Progenitor cell of endocrine pancreas (in vitro differentiated cells): ENCODE measurements at regions not wholly inside any gene's neighbourhood (a gene's known extent, or its start where the extent isn't known, plus 50 kb on each side); places are given as distances from the start of the nearest gene placed in this dataset.

ENCODE experiments used
- DNase-seq: peaks from one replicate; pipeline ENCODE4 v3.0.0; 2021; ENCODE audit warnings: low spot score; ENCODE audit not compliant: unreplicated experiment
- H3K27ac Mint-ChIP-seq: 2 replicates; pipeline ENCODE4 v1.8.0; 2021; ENCODE audit warnings: mild to moderate bottlenecking, moderate library complexity, mixed read lengths
- H3K27me3 Mint-ChIP-seq: 2 replicates; pipeline ENCODE4 v1.8.0; 2021; ENCODE audit warnings: mixed read lengths
- H3K36me3 Mint-ChIP-seq: 2 replicates; pipeline ENCODE4 v1.8.0; 2022; ENCODE audit warnings: mixed read lengths; ENCODE audit not compliant: insufficient read depth
- H3K4me1 Mint-ChIP-seq: 2 replicates; pipeline ENCODE4 v1.8.0; 2021; ENCODE audit warnings: low read depth, mixed read lengths
- H3K4me3 Mint-ChIP-seq: 2 replicates; pipeline ENCODE4 v1.8.0; 2021; ENCODE audit warnings: low read depth, mild to moderate bottlenecking, moderate library complexity, mixed read lengths
- H3K9me3 Mint-ChIP-seq: 2 replicates; pipeline ENCODE4 v1.8.0; 2021; ENCODE audit warnings: low read depth, mixed read lengths
- CTCF ChIP-seq: fragments of 200-600 bp; sonication (generic); IDR thresholded peaks from one replicate; pipeline ENCODE4 v1.5.0; 2021; ENCODE audit warnings: antibody characterized with exemption, mild to moderate bottlenecking; ENCODE audit not compliant: unreplicated experiment

DNA sequence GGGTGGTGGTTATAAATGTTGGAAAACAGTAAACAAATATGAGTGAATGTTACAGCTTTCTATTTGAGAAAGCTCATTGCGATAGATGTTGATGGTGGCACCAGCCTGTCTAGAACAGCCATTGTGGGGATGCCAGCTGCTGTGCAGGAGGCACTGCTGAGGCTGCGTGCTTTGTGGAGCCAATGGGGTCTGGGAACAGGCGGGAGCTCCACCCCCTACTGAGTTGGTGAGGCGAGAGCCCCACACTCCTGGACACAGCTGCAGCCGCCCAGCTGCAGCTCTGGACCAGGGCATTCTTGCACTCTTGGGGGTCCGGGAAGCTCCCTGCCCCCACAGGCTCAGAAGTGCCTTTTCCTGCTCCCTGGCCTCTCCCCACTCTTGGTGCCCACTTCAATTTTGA is 1147.1 kb upstream of the LRRTM3 start:
- H3K4me3 Mint-ChIP-seq: no peak overlapping the region
- no peaks in the 10 kb centered on the region for H3K36me3 Mint-ChIP-seq

DNA sequence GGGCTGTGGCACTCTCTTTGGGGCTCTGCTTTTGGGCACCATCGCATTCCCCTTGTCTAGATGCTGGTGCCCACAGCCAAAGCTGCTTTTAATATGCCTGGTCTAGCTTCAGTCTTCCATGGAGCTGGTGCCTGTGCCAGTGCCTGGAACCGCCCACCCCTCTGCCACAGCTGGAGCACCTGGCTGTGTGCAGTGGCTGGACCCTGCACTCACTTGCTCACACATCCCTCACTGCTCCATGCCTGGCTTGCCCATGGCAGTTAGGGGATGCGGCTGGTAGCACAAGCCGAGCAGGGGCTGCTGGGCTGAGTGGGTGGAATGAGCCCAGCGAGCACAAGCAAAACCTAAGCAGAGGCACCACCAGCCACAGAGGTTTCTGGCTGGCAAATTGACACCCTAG is 1145.9 kb upstream of the LRRTM3 start:
- Mint-ChIP-seq H3K4me1 (peaks cover 6% of the 10 kb centered on the region), H3K36me3 (no peaks in the 10 kb centered on the region), H3K27me3 (no peaks in the 10 kb centered on the region), H3K27ac (no peak overlapping the region), H3K9me3 (no peaks in the 10 kb centered on the region), H3K4me3 (no peak overlapping the region)
- no peak for TF ChIP-seq CTCF
- DNase-seq: no peak

More for the DNA sequence above, 1147.1 kb upstream of the LRRTM3 start:
- no peak for DNase-seq
- no peak for TF ChIP-seq CTCF
- Mint-ChIP-seq H3K9me3 (no peaks in the 10 kb centered on the region), H3K27ac (no peak overlapping the region), H3K4me1 (no peaks in the 10 kb centered on the region), H3K27me3 (no peaks in the 10 kb centered on the region)

- no peak overlapping the region for H3K4me3 Mint-ChIP-seq
- H3K4me1 Mint-ChIP-seq: peaks cover 7% of the 10 kb centered on the region
- no peaks in the 10 kb centered on the region for H3K9me3 Mint-ChIP-seq
- TF ChIP-seq CTCF: no peak
- H3K27ac Mint-ChIP-seq: no peak overlapping the region
- no peak for DNase-seq
- peaks cover 2% of the 10 kb centered on the region for H3K36me3 Mint-ChIP-seq
- no peaks in the 10 kb centered on the region for H3K27me3 Mint-ChIP-seq
These were observed 1139.6 kb upstream of the LRRTM3 start for GRCh38 chr10:65786279-65786678.

DNA sequence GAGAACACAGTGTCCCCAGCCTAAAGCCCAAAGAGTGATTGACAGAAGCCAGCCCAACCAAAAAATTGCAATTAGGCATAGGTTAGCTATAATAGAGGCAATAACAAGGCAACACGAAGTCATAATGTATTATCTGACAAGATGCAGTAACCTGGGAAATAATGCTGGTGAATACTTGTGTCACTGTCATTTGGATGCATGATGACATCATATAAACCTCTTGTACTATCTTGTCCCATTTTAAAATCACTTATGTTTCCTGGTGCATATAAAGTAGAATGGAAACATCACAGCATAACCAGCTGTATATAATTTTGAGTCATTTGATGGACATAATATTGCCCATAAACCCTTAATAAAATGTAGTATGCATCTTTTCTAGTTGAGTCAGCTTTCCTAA is 1138.3 kb upstream of the LRRTM3 start:
- Mint-ChIP-seq H3K9me3 (no peaks in the 10 kb centered on the region), H3K27ac (no peak overlapping the region)

GRCh38 chr10:65788271-65788670 is 1137.6 kb upstream of the LRRTM3 start:
- H3K27ac Mint-ChIP-seq: no peak overlapping the region
- no peak overlapping the region for H3K4me3 Mint-ChIP-seq
- H3K9me3 Mint-ChIP-seq: no peaks in the 10 kb centered on the region
- DNase-seq: no peak
- H3K27me3 Mint-ChIP-seq: no peaks in the 10 kb centered on the region
- peaks cover 16% of the 10 kb centered on the region for H3K4me1 Mint-ChIP-seq
- H3K36me3 Mint-ChIP-seq: peaks cover 2% of the 10 kb centered on the region
- TF ChIP-seq CTCF: no peak

More for the DNA sequence above, 1138.3 kb upstream of the LRRTM3 start:
- TF ChIP-seq CTCF: no peak
- H3K27me3 Mint-ChIP-seq: no peaks in the 10 kb centered on the region
- H3K36me3 Mint-ChIP-seq: peaks cover 2% of the 10 kb centered on the region
- DNase-seq: no peak
- H3K4me1 Mint-ChIP-seq: peaks cover 12% of the 10 kb centered on the region
- no peak overlapping the region for H3K4me3 Mint-ChIP-seq
